COLO829 (cell line): ENCODE measurements at regions not wholly inside any gene's neighbourhood (a gene's known extent, or its start where the extent isn't known, plus 50 kb on each side); places are given as distances from the start of the nearest gene placed in this dataset.

ENCODE experiments used
- DNase-seq: peaks from one replicate; pipeline ENCODE4 v3.0.0; 2012; ENCODE audit warnings: low spot score

GRCh38 chr16:8271344-8271743 lies 319.0 kb downstream of the TMEM114 start:
- no peak for DNase-seq

- DNase-seq = no peak
These were observed 328.0 kb downstream of the TMEM114 start for GRCh38 chr16:8262299-8262698.

- DNase-seq = no peak
These were observed 330.2 kb downstream of the TMEM114 start for GRCh38 chr16:8260140-8260539.

- no peak for DNase-seq
These were observed 331.8 kb downstream of the TMEM114 start for GRCh38 chr16:8258523-8258922.

GRCh38 chr16:8257561-8257960 lies 332.8 kb downstream of the TMEM114 start:
- no peak for DNase-seq

- no peak for DNase-seq
These were observed 335.9 kb downstream of the TMEM114 start for GRCh38 chr16:8254405-8254804.

- no peak for DNase-seq
These were observed 336.6 kb downstream of the TMEM114 start for GRCh38 chr16:8253718-8254117.

- DNase-seq = no peak
These were observed 338.6 kb downstream of the TMEM114 start for GRCh38 chr16:8251727-8252126.

GRCh38 chr16:8251298-8251697 lies 339.0 kb downstream of the TMEM114 start:
- no peak for DNase-seq

- no peak for DNase-seq
These were observed 342.3 kb downstream of the TMEM114 start for GRCh38 chr16:8247993-8248392.

- no peak for DNase-seq
These were observed 346.3 kb downstream of the TMEM114 start for GRCh38 chr16:8243981-8244380.

- no peak for DNase-seq
These were observed 348.9 kb downstream of the TMEM114 start for GRCh38 chr16:8241408-8241807.

- DNase-seq = no peak
These were observed 350.9 kb downstream of the TMEM114 start for GRCh38 chr16:8239443-8239842.

GRCh38 chr16:8237452-8237851 lies 352.9 kb downstream of the TMEM114 start:
- no peak for DNase-seq

- no peak for DNase-seq
These were observed 353.5 kb downstream of the TMEM114 start for GRCh38 chr16:8236816-8237215.

- DNase-seq = no peak
These were observed 359.8 kb downstream of the TMEM114 start for GRCh38 chr16:8230497-8230896.

- no peak for DNase-seq
These were observed 361.2 kb downstream of the TMEM114 start for GRCh38 chr16:8229011-8229520.

- DNase-seq = no peak
These were observed 373.1 kb downstream of the TMEM114 start for GRCh38 chr16:8217201-8217600.

- DNase-seq = no peak
These were observed 385.5 kb downstream of the TMEM114 start for GRCh38 chr16:8204769-8205168.

GRCh38 chr16:8204096-8204495 lies 386.2 kb downstream of the TMEM114 start:
- DNase-seq = no peak

GRCh38 chr16:8203101-8203500 lies 387.2 kb downstream of the TMEM114 start:
- DNase-seq = no peak

- DNase-seq = no peak
These were observed 389.5 kb downstream of the TMEM114 start for GRCh38 chr16:8200839-8201238.

- no peak for DNase-seq
These were observed 390.9 kb downstream of the TMEM114 start for GRCh38 chr16:8199390-8199789.

- no peak for DNase-seq
These were observed 395.5 kb downstream of the TMEM114 start for GRCh38 chr16:8194794-8195193.

GRCh38 chr16:8188841-8189240 lies 401.5 kb downstream of the TMEM114 start:
- no peak for DNase-seq
